HepG2 (cell line): ENCODE measurements at regions not wholly inside any gene's neighbourhood (a gene's known extent, or its start where the extent isn't known, plus 50 kb on each side); places are given as distances from the start of the nearest gene placed in this dataset.
A peak's percentile ranks its signal among the peaks of the same experiment; 100 is the strongest.

Source experiments
- HOMEZ ChIP-seq: IDR thresholded peaks from 2 replicates; pipeline ENCODE4 v1.6.1; 2016; ENCODE audit warnings: low read depth
- ZNF142 ChIP-seq: sonication (generic); formaldehyde crosslinking; IDR thresholded peaks from 2 replicates; pipeline ENCODE4 v1.4.0; 2020; ENCODE audit warnings: missing genetic modification reagents
- ZNF18 ChIP-seq: sonication (generic); formaldehyde crosslinking; IDR thresholded peaks from 2 replicates; pipeline ENCODE4 v1.8.0; 2022; ENCODE audit warnings: mild to moderate bottlenecking, missing genetic modification reagents; ENCODE audit not compliant: insufficient replicate concordance
- ZNF234 ChIP-seq: sonication (generic); formaldehyde crosslinking; conservative IDR thresholded peaks from 2 replicates; pipeline ENCODE4 v1.5.1; 2020; ENCODE audit warnings: mild to moderate bottlenecking, missing genetic modification reagents
- ZNF281 ChIP-seq: sonication (generic); formaldehyde crosslinking; IDR thresholded peaks from 2 replicates; pipeline ENCODE4 v1.4.0; 2020; ENCODE audit warnings: missing genetic modification reagents, borderline replicate concordance

GRCh38 chr15:70192490-70192889, 94.8 kb upstream of the TLE3 start (continued):
- no peak for TF ChIP-seq ZNF281 (CRISPR knock-in tag)
- TF ChIP-seq ZNF234 = no peak
- peak; percentile 74 for TF ChIP-seq ZNF18
- peak; percentile 62; the same call in 1 of the 2 replicates for TF ChIP-seq HOMEZ (CRISPR knock-in tag)
- TF ChIP-seq ZNF142 (CRISPR knock-in tag) = no peak
